ENCODE measurements at regions not wholly inside any gene's neighbourhood (a gene's known extent, or its start where the extent isn't known, plus 50 kb on each side); places are given as distances from the start of the nearest gene placed in this dataset.

DNA sequence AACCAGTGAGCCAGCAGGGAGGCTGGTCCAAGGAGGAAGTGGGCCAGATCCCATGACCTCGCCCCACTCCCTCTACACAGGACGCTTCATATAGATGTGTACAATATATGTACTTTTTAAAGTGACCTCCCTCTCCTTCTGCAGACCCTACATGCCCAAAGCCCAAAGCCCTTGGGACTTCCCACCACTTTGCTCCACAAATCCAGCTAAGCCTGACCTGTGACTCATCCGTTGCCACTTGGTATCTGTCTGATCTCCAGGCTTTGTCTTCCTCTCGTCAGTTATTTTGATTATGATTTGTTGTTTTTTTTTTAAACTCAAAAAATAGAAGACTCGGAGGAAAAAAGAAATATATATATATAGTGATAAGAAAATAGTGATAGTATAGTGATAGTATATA lies 470.8 kb downstream of the KCNJ3 start:
- no peak for DNase-seq (ENCODE audit: low read depth in 2 of 2)

DNA sequence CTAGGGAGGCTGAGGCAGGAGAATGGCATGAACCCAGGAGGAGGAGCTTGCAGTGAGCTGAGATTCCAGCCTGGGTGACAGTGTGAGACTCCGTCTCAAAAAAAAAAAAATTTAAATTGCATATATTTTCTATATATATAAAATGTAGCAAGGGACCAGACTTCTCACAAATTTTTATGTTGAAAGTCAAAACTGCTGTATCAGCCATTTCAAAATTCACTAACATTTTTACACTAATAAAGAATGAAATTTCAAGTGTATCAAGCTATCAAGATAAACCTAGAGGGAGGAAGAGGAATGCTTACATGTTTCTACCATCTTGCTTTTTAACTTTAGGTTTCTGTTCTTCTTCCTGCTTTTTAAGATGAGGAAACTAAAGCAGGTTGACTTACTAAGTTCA lies 464.0 kb downstream of the KCNJ3 start:
- DNase-seq (ENCODE audit: low read depth in 2 of 2): no peak

DNA sequence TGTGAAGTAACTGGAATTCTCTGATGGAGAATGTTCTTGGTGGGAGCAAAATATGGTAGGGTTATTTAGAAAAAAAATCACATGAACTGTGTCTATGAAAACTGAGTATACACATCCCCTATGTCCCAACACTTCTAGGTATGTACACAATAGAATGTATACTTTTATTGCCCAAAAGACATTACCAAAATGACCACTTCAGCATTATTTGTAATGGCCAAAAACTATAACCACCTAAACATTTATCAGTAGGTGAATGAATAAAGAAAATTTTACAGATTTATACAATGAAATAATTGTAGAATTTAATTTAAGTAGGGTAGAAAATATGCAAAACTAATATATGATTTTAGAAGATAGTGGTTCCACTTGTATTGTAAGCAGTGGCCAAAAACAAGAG lies 462.8 kb downstream of the KCNJ3 start:
- no peak for DNase-seq (ENCODE audit: low read depth in 2 of 2)

GRCh38 chr2:155157711-155158110 lies 459.2 kb downstream of the KCNJ3 start:
- no peak for DNase-seq (ENCODE audit: low read depth in 2 of 2)

GRCh38 chr2:155157065-155157464 lies 458.6 kb downstream of the KCNJ3 start:
- no peak for DNase-seq (ENCODE audit: low read depth in 2 of 2)

- no peak for DNase-seq (ENCODE audit: low read depth in 2 of 2)
Observed at GRCh38 chr2:155151945-155152344, 453.4 kb downstream of the KCNJ3 start.

DNA sequence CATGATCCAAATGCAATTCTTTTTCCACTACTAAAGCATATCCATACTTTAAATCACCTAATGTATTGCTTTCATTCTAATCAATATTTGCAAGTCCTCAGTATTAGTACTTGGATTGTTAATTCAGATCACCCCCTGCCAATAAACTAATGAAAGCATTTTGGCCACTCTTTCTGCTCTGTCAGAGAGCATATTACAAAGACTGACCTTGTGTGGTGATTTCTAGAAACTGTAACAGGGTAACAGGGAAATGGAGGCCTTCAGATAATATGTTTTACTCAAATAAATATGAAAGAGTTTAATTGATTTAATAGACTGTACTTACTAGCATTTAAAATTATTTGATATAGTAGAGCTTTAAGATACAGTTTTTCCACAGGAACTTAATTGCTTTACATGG lies 453.0 kb downstream of the KCNJ3 start:
- no peak for DNase-seq (ENCODE audit: low read depth in 2 of 2)

DNA sequence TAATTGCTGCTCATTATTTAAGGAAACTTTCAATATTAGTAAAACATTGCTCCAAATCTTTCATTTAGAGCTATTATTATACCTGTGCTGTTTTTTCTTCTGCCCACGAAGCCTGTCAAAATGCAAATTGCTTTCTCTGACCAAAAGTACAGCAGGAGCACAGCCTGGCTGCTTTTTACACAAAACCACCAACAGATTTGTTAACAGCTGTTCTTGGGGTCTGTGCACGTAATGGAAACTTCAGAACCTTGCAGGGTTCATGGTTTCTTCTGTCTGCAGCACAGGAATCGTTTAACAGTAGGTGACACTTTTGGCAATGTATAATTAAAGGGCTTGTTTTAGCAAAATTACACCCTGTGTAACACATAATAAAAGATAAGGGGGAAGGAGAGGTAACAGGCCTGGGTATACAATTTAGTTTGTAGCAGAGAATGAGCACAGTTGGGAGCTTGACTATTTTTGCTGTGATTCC lies 447.3 kb downstream of the KCNJ3 start:
- no peak for DNase-seq (ENCODE audit: low read depth in 2 of 2)

DNA sequence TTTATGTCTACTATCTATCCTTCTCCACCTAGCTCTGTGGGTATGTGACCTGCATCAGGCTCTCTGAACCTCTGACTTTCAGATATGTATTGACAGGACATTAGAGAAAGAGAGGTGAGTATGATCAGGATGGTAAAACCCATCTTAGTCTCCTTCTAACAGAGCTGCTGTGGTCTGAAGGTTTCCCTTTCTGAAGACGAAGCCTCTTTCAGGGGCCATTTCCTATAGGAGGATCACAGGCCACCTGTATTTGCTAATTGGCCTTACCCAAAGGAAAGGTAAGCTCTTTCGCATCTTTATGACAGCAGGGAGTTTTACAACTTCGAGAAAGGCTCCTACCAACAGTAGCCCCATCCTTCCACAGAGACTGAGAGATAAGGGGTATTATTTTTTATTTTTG lies 442.9 kb downstream of the KCNJ3 start:
- no peak for DNase-seq (ENCODE audit: low read depth in 2 of 2)

GRCh38 chr2:155125585-155126230 lies 427.2 kb downstream of the KCNJ3 start:
- DNase-seq (ENCODE audit: low read depth in 2 of 2): no peak

DNA sequence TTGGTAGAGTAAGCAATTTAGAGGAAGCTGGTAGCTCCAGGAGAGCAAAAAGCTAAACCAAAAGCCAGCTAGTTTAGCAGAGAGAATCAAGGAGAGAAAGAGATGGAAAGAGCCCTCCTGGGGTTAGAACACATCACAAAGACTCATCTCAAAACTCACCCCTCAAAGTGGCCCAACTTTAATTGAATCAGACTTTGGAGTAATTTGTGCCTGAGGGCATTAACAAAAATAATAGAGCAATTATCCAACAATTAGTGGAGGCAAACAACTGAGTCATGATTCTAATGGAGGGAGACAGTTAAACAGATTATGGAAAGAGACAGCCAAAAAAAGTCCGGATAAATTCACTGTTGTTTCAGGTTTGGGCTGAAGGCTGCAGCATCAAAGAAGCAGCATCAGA lies 417.4 kb downstream of the KCNJ3 start:
- no peak for DNase-seq (ENCODE audit: low read depth in 2 of 2)

DNA sequence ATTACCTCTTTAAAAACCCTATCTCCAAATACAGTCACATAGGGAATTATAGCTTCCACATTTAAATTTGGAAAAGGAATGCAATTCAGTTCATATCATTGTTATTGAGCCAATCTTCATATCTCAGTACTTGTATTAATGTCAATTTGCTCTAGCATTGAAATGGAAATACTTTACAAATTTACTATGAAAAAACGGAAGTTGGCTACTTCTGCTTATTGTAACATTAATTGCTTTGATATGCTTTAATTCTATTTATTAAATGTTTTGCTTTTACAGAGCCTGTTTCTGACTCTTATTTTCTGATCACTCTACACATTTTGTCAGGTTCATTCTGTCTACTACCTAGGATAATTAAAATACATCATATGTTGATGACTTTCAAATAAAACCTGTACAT lies 412.6 kb downstream of the KCNJ3 start:
- DNase-seq (ENCODE audit: low read depth in 2 of 2): no peak

- DNase-seq (ENCODE audit: low read depth in 2 of 2): no peak
Observed at GRCh38 chr2:155109527-155109926, 411.0 kb downstream of the KCNJ3 start.

DNA sequence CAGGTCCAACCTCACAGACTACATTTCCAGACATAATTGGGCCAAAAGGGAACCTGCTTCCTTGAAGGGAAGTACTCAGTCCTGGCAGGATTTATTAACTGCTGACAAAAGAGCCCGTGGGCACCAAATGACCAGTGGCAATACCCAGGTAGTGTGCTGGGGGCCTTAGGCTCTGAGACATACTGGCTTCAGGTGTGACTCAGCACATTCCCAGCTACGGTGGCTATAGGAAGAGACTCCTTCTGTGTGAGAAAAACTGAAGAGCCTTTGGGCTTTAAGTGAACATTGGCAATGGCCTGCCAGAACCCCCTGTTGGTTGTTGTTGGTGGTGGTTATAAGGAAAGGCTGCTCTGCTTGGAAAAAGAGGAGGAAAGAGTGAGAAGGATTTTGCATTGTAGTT lies 401.8 kb downstream of the KCNJ3 start:
- DNase-seq (ENCODE audit: low read depth in 2 of 2): no peak

GRCh38 chr2:155099784-155100183 lies 401.3 kb downstream of the KCNJ3 start:
- no peak for DNase-seq (ENCODE audit: low read depth in 2 of 2)

DNA sequence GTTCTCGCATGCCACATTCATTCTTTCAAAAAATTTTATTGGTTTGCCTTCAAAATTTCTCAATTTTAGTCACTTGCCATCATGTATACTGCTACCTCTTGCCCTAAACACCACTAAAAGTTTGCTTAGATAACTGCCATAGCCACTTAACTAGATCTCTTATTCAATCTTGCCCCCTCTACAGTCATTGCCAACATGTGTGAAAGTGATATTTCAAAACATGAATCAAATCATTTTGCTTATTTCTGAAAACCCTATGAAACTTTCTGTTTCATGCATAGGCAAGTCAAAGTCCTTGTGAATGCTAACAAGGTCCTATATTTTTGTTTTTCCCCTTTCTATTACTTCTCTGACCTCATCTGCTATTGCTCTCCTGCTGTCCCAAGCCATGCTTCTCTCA lies 397.1 kb downstream of the KCNJ3 start:
- no peak for DNase-seq (ENCODE audit: low read depth in 2 of 2)

GRCh38 chr2:155080373-155080772 lies 381.9 kb downstream of the KCNJ3 start:
- DNase-seq (ENCODE audit: low read depth in 2 of 2): no peak

DNA sequence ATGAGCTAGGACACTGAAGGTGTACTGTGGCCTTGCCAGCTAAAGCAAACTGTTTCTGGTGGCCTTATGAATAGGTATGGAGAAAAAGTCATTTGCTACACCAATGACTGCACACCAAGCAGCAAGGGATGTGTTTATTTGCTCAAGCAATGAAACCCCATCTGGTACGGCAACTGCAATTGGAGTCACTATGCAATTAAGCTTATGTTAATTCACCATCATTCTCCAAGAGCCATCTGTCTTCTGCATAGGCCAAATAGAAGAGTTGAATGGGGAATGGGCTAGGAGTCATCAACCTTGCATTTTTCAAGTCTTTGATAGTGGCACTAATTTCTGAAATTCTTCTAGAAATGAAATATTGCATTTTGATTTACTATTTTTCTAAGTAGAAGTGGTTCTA lies 372.0 kb downstream of the KCNJ3 start:
- no peak for DNase-seq (ENCODE audit: low read depth in 2 of 2)

DNA sequence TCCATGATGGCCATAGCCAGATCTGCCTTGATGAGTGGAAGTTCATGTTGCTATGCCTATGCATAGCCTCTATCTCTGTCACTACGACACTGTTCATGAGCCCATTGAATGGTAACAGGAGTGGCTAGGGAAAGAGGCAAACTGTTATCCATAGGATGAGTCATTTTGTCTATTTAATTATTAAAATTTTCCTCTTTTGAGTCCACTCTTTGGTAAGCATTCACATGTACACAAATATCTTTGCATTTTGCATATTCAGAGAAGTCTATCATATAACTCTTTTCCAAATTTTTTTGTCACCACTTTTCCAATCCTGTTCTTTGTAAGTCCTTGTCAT lies 364.4 kb downstream of the KCNJ3 start:
- DNase-seq (ENCODE audit: low read depth in 2 of 2): no peak

GRCh38 chr2:155062250-155062921 lies 363.9 kb downstream of the KCNJ3 start:
- no peak for DNase-seq (ENCODE audit: low read depth in 2 of 2)

- DNase-seq (ENCODE audit: low read depth in 2 of 2): no peak
Observed at GRCh38 chr2:155060896-155061295, 362.4 kb downstream of the KCNJ3 start.

DNA sequence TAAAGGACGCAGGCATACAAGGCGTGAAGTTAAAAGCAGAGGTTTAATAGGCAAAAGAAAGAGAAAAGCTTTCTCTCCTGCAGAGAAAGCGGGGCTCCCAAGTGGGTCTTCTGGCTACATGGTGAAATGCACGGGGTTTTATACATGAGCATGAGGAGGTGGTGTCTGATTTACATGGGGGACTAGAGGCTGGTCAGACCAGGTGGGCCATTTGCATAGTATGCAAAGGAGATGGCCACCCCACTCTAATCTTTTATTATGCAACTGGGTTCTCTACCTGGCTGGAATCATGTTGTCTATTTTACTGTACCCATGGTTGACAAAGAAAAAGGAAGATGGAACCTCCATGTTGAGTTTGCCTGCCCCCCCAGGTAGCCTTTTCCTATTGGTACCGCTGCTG lies 356.2 kb downstream of the KCNJ3 start:
- no peak for DNase-seq (ENCODE audit: low read depth in 2 of 2)

GRCh38 chr2:155043097-155043496 lies 344.6 kb downstream of the KCNJ3 start:
- DNase-seq (ENCODE audit: low read depth in 2 of 2): no peak

- DNase-seq (ENCODE audit: low read depth in 2 of 2): no peak
Observed at GRCh38 chr2:155035308-155035707, 336.8 kb downstream of the KCNJ3 start.

Data from stimulated activated CD8-positive, alpha-beta memory T cell treated with anti-CD3 and anti-CD28 coated beads, Interleukin-15, amount 100 ng/mL, for 48 hours (primary cell).